Hematopoietic multipotent progenitor cell (in vitro differentiated cells): ENCODE measurements at regions not wholly inside any gene's neighbourhood (a gene's known extent, or its start where the extent isn't known, plus 50 kb on each side); places are given as distances from the start of the nearest gene placed in this dataset.
"Not testable (repeated sequence)": the region's sequence is repeated elsewhere in the genome, so short reads cannot be mapped to it uniquely, and the experiment has no call there.

Source experiments
- DNase-seq, 3 donors: peaks; one replicate each; pipeline ENCODE4 v3.0.0-alpha.2; 2011 to 2015; ENCODE audit warnings: low read depth in 2 of 3, low spot score in 2 of 3

GRCh38 chr20:53734006-53734688 lies 140.5 kb upstream of the ZNF217 start:
- no peak for DNase-seq

- DNase-seq = no peak
These were observed 138.0 kb upstream of the ZNF217 start for GRCh38 chr20:53731595-53731994.

GRCh38 chr20:53728359-53728758 lies 134.7 kb upstream of the ZNF217 start:
- DNase-seq = no peak

GRCh38 chr20:53727239-53727638 lies 133.6 kb upstream of the ZNF217 start:
- DNase-seq = not testable (repeated sequence)

- no peak for DNase-seq
These were observed 131.9 kb upstream of the ZNF217 start for GRCh38 chr20:53725575-53725970.

- DNase-seq = no peak
These were observed 130.0 kb upstream of the ZNF217 start for GRCh38 chr20:53723621-53724020.

GRCh38 chr20:53723045-53723444 lies 129.4 kb upstream of the ZNF217 start:
- no peak for DNase-seq

- DNase-seq = no peak
These were observed 128.9 kb upstream of the ZNF217 start for GRCh38 chr20:53722515-53723036.

- DNase-seq = not testable (repeated sequence)
These were observed 127.9 kb upstream of the ZNF217 start for GRCh38 chr20:53721445-53721963.

- DNase-seq = not testable (repeated sequence)
These were observed 125.6 kb upstream of the ZNF217 start for GRCh38 chr20:53719171-53719803.

GRCh38 chr20:53718142-53719021 lies 124.7 kb upstream of the ZNF217 start:
- DNase-seq = no peak

- DNase-seq = peak in 1 of 3 donors; percentile 30
These were observed 122.8 kb upstream of the ZNF217 start for GRCh38 chr20:53716395-53716794.

GRCh38 chr20:53714524-53714923 lies 120.9 kb upstream of the ZNF217 start:
- DNase-seq = no peak

- no peak for DNase-seq
These were observed 119.9 kb upstream of the ZNF217 start for GRCh38 chr20:53713328-53714056.

GRCh38 chr20:53712212-53712977 lies 118.8 kb upstream of the ZNF217 start:
- DNase-seq = no peak

- no peak for DNase-seq
These were observed 117.9 kb upstream of the ZNF217 start for GRCh38 chr20:53711333-53712211.

- DNase-seq = peak in 1 of 3 donors; percentile 63
These were observed 114.7 kb upstream of the ZNF217 start for GRCh38 chr20:53708129-53708968.
